Nephron progenitor cell (in vitro differentiated cells): ENCODE measurements at regions not wholly inside any gene's neighbourhood (a gene's known extent, or its start where the extent isn't known, plus 50 kb on each side); places are given as distances from the start of the nearest gene placed in this dataset.
"Not testable (repeated sequence)": the region's sequence is repeated elsewhere in the genome, so short reads cannot be mapped to it uniquely, and the experiment has no call there.

Experiments
- DNase-seq: peaks from one replicate; pipeline ENCODE4 v3.0.0; 2021
- H3K27ac Mint-ChIP-seq: 2 replicates; pipeline ENCODE4 v1.8.0; 2021; ENCODE audit warnings: mild to moderate bottlenecking, moderate library complexity, mixed read lengths
- H3K27me3 Mint-ChIP-seq: 2 replicates; pipeline ENCODE4 v1.8.0; 2021; ENCODE audit warnings: mild to moderate bottlenecking, low read depth, mixed read lengths; ENCODE audit not compliant: poor library complexity
- H3K36me3 Mint-ChIP-seq: 2 replicates; pipeline ENCODE4 v1.8.0; 2021; ENCODE audit warnings: low read depth, mixed read lengths
- H3K4me1 Mint-ChIP-seq: 2 replicates; pipeline ENCODE4 v1.8.0; 2021; ENCODE audit warnings: mixed read lengths
- H3K4me3 Mint-ChIP-seq: 2 replicates; pipeline ENCODE4 v1.8.0; 2021; ENCODE audit warnings: mild to moderate bottlenecking, moderate library complexity, mixed read lengths
- H3K9me3 Mint-ChIP-seq: 2 replicates; pipeline ENCODE4 v1.8.0; 2021; ENCODE audit warnings: mild to moderate bottlenecking, moderate library complexity, mixed read lengths
- CTCF ChIP-seq: fragments of 200-600 bp; sonication (generic); IDR thresholded peaks from 2 replicates; pipeline ENCODE4 v1.5.0; 2021; ENCODE audit warnings: antibody characterized with exemption

GRCh38 chr10:56481521-56482091 lies 120.5 kb upstream of the ZWINT start:
- H3K9me3 Mint-ChIP-seq: no peaks in the 10 kb centered on the region

DNA sequence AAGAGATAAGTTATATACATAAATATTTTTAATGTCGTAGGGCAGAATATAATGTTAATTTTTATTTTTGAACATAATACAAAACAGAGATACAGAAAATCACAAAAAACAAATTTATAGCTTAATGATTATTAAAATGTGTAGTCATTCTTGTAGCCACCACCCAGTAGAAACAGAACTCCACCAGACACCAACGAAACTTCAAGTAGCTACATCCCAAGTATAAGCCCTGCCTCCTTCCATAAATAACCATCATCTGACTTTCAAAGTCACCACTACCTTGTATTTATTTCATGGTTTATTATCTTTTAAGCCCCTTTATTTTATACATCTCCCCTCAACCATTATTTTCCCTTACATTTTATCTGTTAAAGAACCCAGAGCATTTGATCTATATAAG lies 111.9 kb upstream of the ZWINT start:
- Mint-ChIP-seq H3K27me3 (no peaks in the 10 kb centered on the region), H3K4me3 (no peak overlapping the region)
- TF ChIP-seq CTCF: no peak

More at GRCh38 chr10:56481521-56482091, 120.5 kb upstream of the ZWINT start:
- DNase-seq: no peak
- Mint-ChIP-seq H3K27me3 (no peaks in the 10 kb centered on the region), H3K4me1 (no peaks in the 10 kb centered on the region), H3K27ac (no peak overlapping the region), H3K36me3 (no peaks in the 10 kb centered on the region), H3K4me3 (no peak overlapping the region)
- TF ChIP-seq CTCF: no peak

DNA sequence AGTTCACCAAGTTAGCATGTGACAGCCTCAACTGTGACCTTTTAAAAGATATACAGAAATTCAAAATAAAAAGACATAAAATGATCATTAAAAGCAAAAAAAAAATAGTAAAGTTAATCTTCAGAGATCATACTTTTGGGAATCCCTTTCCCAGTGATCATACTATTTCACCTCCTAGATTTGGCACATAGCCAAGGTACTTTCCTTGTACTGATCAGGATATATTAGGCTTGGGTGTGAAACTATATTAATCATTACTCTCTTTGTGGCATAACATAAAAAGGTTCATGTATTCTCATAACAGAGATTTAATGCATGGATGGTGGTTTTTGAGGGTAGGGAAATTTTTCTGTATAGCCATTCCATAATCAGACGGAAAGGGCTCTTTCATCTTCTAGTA lies 109.6 kb upstream of the ZWINT start:
- Mint-ChIP-seq H3K36me3 (no peaks in the 10 kb centered on the region), H3K4me3 (no peak overlapping the region), H3K4me1 (no peaks in the 10 kb centered on the region), H3K9me3 (peaks cover 2% of the 10 kb centered on the region), H3K27me3 (no peaks in the 10 kb centered on the region), H3K27ac (no peak overlapping the region)
- no peak for TF ChIP-seq CTCF
- no peak for DNase-seq

More for the DNA sequence above, 111.9 kb upstream of the ZWINT start:
- no peaks in the 10 kb centered on the region for H3K36me3 Mint-ChIP-seq
- DNase-seq: no peak
- H3K4me1 Mint-ChIP-seq: no peaks in the 10 kb centered on the region
- no peak overlapping the region for H3K27ac Mint-ChIP-seq
- H3K9me3 Mint-ChIP-seq: peaks cover 7% of the 10 kb centered on the region

DNA sequence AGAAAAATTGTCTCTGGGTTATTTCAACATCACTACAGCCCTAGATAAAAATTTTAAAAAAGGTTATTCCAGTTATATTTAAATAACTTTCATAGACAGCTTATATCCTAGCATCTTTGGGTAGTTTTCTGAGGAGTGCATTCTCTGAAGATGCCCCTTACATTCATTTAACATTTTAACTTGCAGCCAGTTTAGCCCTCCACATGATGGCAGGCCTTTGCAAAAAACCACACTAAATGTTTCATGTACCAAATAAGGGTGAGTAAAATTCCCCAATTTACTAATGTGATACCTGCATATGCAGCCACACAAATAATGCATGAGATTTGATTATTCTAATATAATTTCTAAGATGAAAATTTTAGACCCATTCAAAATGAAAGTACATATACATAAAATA lies 108.4 kb upstream of the ZWINT start:
- TF ChIP-seq CTCF: no peak
- Mint-ChIP-seq H3K27me3 (no peaks in the 10 kb centered on the region), H3K36me3 (no peaks in the 10 kb centered on the region), H3K9me3 (no peaks in the 10 kb centered on the region), H3K27ac (no peak overlapping the region), H3K4me1 (no peaks in the 10 kb centered on the region), H3K4me3 (no peak overlapping the region)
- no peak for DNase-seq

DNA sequence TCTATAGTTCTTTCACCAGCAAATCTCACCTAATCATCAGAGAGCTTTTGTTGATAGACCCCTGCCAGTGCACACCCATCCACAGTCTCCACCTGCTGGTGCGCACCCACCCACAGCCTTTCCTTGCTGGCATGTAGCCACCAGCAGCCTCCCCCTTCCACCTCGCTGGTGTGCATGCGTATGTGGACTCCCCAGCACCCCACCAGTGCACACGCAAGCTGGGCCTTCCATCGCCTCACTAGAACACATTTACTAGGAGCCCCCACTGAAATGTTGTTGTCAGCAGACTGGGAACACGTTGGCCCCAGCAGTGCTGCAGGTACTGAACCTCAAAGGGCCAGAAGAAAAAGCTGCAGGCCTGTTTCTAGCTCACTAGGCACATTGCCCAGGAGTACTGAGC lies 104.9 kb upstream of the ZWINT start:
- no peak overlapping the region for H3K4me3 Mint-ChIP-seq
- no peak for TF ChIP-seq CTCF

DNA sequence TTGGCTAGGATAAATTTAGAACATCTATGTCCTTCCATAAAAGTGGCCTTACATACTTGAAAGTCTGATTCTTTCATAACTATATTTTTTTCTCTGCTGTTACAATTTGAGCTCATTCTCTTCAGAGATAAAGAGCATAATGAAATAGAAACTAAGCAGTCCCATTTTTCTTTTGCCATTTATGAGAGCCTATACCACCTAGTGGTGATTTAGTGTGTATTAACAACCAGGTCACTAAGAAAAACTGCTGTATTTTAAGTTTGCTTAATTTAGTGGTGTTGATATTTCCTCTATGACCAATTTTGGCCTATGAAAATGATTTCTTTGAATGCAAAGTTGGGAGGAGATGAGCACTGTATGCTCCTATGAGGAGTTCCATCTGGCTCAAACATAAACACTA lies 88.7 kb upstream of the ZWINT start:
- no peak for TF ChIP-seq CTCF
- Mint-ChIP-seq H3K9me3 (peaks cover 30% of the 10 kb centered on the region), H3K27ac (no peak overlapping the region), H3K36me3 (peaks cover 9% of the 10 kb centered on the region), H3K4me1 (no peaks in the 10 kb centered on the region), H3K27me3 (peaks cover 3% of the 10 kb centered on the region), H3K4me3 (no peak overlapping the region)
- DNase-seq: no peak

More for the DNA sequence above, 104.9 kb upstream of the ZWINT start:
- DNase-seq: no peak
- H3K4me1 Mint-ChIP-seq: no peaks in the 10 kb centered on the region
- H3K36me3 Mint-ChIP-seq: no peaks in the 10 kb centered on the region
- H3K9me3 Mint-ChIP-seq: no peaks in the 10 kb centered on the region
- H3K27me3 Mint-ChIP-seq: no peaks in the 10 kb centered on the region
- H3K27ac Mint-ChIP-seq: no peak overlapping the region

DNA sequence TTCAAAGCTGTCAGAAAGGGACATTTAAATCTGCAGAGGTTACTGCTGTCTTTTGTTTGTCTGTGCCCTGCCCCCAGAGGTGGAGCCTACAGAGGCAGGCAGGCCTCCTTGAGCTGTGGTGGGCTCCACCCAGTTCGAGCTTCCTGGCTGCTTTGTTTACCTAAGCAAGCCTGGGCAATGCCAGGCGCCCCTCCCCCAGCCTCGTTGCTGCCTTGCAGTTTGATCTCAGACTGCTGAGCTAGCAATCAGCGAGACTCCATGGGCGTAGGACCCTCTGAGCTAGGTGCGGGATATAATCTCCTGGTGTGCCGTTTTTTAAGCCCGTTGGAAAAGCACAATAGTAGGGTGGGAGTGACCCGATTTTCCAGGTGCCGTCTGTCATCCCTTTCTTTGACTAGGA lies 86.6 kb upstream of the ZWINT start:
- H3K9me3 Mint-ChIP-seq: peaks cover 36% of the 10 kb centered on the region
- not testable (repeated sequence) for H3K27ac Mint-ChIP-seq, H3K4me1 Mint-ChIP-seq, H3K4me3 Mint-ChIP-seq, H3K27me3 Mint-ChIP-seq, DNase-seq, H3K36me3 Mint-ChIP-seq

- peaks cover 14% of the 10 kb centered on the region for H3K9me3 Mint-ChIP-seq
- H3K4me1 Mint-ChIP-seq: not testable (repeated sequence)
These were observed 80.3 kb upstream of the ZWINT start for GRCh38 chr10:56441337-56441736.

More at GRCh38 chr10:56441337-56441736, 80.3 kb upstream of the ZWINT start:
- not testable (repeated sequence) for H3K4me3 Mint-ChIP-seq, H3K27ac Mint-ChIP-seq, DNase-seq, H3K27me3 Mint-ChIP-seq, H3K36me3 Mint-ChIP-seq
